HG03378 (cell line): ENCODE measurements at regions not wholly inside any gene's neighbourhood (a gene's known extent, or its start where the extent isn't known, plus 50 kb on each side); places are given as distances from the start of the nearest gene placed in this dataset.

Experiments
- ATAC-seq: cut with Tn5 transposase; IDR thresholded peaks from one replicate; pipeline ENCODE4 v1.9.1; 2021; ENCODE audit warnings: mild to moderate bottlenecking, moderate library complexity; ENCODE audit not compliant: unreplicated experiment

- no peak for ATAC-seq
These were observed 218.0 kb downstream of the SEC14L1 start for GRCh38 chr17:77358801-77359200.

- no peak for ATAC-seq
These were observed 218.5 kb downstream of the SEC14L1 start for GRCh38 chr17:77359236-77359635.

- no peak for ATAC-seq
These were observed 221.3 kb downstream of the SEC14L1 start for GRCh38 chr17:77361986-77362620.

- no peak for ATAC-seq
These were observed 223.1 kb downstream of the SEC14L1 start for GRCh38 chr17:77363821-77364361.

- ATAC-seq, result no peak
These were observed 223.7 kb downstream of the SEC14L1 start for GRCh38 chr17:77364381-77364911.

GRCh38 chr17:77364941-77365583 is 224.3 kb downstream of the SEC14L1 start:
- no peak for ATAC-seq

GRCh38 chr17:77365584-77366186 is 224.9 kb downstream of the SEC14L1 start:
- no peak for ATAC-seq

- ATAC-seq, result no peak
These were observed 225.4 kb downstream of the SEC14L1 start for GRCh38 chr17:77366206-77366557.

- ATAC-seq, result no peak
These were observed 225.9 kb downstream of the SEC14L1 start for GRCh38 chr17:77366558-77367245.

- ATAC-seq, result no peak
These were observed 228.8 kb downstream of the SEC14L1 start for GRCh38 chr17:77369544-77369971.

- ATAC-seq, result no peak
These were observed 229.8 kb downstream of the SEC14L1 start for GRCh38 chr17:77370586-77370985.

GRCh38 chr17:77371117-77371887 is 230.5 kb downstream of the SEC14L1 start:
- no peak for ATAC-seq

- no peak for ATAC-seq
These were observed 231.2 kb downstream of the SEC14L1 start for GRCh38 chr17:77371888-77372443.

GRCh38 chr17:77372444-77373298 is 231.9 kb downstream of the SEC14L1 start:
- ATAC-seq, result no peak

GRCh38 chr17:77373299-77374169 is 232.8 kb downstream of the SEC14L1 start:
- ATAC-seq, result no peak

GRCh38 chr17:77374170-77374936 is 233.6 kb downstream of the SEC14L1 start:
- ATAC-seq, result no peak

- ATAC-seq, result no peak
These were observed 234.5 kb downstream of the SEC14L1 start for GRCh38 chr17:77375108-77375916.
